IPS-18c (cell line): ENCODE measurements at regions not wholly inside any gene's neighbourhood (a gene's known extent, or its start where the extent isn't known, plus 50 kb on each side); places are given as distances from the start of the nearest gene placed in this dataset.
"Not testable (repeated sequence)": the region's sequence is repeated elsewhere in the genome, so short reads cannot be mapped to it uniquely, and the experiment has no call there.

Experiments
- H3K4me3 ChIP-seq: 2 replicates; pipeline ENCODE4 v1.7.0; 2013; ENCODE audit warnings: low read depth, mild to moderate bottlenecking, low read length, moderate library complexity; ENCODE audit not compliant: insufficient read depth
- H3K9me3 ChIP-seq: one replicate; pipeline ENCODE4 v1.6.1; 2013; ENCODE audit warnings: mild to moderate bottlenecking, low read length, moderate library complexity; ENCODE audit not compliant: control insufficient read depth, insufficient read depth

DNA sequence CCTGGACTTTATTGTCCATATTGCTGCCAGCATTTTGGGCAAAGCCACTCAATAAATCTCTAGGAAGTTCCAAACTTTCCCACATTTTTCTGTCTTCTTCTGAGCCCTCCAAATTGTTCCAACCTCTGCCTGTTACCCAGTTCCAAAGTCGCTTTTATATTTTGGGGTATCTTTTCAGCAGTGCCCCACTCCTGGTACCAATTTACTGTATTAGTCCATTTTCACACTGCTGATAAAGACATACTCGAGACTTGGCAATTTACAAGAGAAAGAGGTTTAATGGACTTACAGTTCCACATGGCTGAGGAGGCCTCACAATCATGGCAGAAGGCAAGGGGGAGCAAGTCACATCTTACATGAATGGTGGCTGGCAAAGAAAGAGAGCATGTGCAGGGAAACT lies 53.4 kb downstream of the AHSP start:
- not testable (repeated sequence) for H3K9me3 ChIP-seq, H3K4me3 ChIP-seq

GRCh38 chr16:31601737-31602384 lies 74.2 kb downstream of the AHSP start:
- H3K4me3 ChIP-seq, H3K9me3 ChIP-seq: not testable (repeated sequence)

DNA sequence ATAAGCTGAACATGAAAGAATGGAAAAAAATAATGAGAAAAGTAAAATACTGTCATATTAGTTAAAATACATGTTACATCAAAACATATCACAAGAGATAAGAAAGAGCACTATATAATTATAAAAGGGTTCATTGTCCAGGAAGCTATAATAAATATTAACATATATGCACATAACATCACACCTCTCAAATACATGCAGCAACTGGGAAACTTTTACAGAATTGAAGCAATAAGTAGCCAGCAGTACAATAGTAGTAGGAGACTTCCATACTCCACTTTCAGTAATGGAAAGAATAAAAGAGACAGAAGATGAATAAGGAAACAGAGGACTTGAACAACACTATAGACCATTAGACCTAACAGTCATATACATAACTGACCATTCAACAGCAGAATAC lies 90.4 kb downstream of the AHSP start:
- no peaks in the 10 kb centered on the region for H3K9me3 ChIP-seq
- H3K4me3 ChIP-seq: no peak overlapping the region

DNA sequence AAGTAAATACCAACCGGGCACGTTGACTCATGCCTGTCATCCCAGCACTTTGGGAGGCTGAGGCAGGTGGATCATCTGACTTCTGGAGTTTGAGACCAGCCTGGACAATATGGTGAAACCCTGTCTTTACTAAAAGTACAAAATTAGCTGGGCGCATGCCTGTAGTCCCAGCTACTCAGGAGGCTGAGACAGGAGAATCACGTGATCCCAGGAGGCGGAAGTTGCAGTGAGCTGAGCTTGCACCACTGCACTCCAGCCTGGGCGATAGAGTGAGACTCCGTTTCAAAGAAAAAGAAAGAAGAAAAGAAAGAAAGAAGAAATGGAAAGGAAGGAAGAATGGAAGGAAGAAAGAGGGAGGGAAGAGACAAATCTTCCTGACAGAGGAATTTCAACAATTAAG lies 108.7 kb downstream of the AHSP start:
- Histone ChIP-seq H3K4me3 (no peak overlapping the region), H3K9me3 (peaks cover 20% of the 10 kb centered on the region)

DNA sequence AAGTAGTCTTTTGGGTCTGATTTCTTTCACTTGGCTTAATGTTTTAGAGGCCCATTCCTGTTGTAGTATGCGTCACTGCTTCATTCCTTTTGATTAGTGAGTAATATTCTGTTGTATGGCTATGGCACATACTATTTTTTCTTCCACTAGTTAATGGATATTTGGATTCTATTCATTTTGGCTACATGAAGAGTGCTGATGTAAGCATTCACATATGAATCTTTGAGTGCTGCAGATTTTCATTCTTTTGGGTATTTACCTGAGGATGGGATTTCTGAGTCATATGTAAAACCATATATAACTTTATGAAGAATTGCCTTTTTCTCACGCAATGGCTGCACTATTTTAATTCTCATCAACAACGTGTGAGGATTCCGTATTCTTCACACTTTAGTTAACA lies 113.6 kb downstream of the AHSP start:
- peaks cover 20% of the 10 kb centered on the region for H3K9me3 ChIP-seq

GRCh38 chr16:31655674-31656073 lies 128.0 kb downstream of the AHSP start:
- H3K9me3 ChIP-seq, H3K4me3 ChIP-seq: not testable (repeated sequence)

More for the DNA sequence above, 113.6 kb downstream of the AHSP start:
- H3K4me3 ChIP-seq: no peak overlapping the region

- peaks cover 11% of the 10 kb centered on the region for H3K9me3 ChIP-seq
- no peak overlapping the region for H3K4me3 ChIP-seq
Measured at GRCh38 chr16:31664683-31665482, 137.2 kb downstream of the AHSP start.

DNA sequence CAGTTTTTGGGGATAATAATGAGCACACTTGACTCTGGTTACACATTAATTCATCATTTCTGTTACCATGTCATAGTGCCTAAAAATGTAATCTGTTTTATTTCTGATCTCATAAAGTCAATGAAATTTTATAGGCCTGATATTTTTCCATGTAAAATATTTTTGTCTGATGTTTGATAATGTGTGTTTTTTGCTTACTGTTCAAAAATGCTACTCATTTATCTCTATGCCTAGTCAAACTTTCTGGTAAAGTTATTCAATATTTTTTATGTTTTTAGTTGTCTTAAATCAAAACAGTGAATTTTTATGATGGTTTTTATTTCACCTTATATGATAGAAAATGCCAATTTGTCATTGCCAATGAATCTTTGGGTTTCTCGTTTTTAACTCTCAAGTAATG lies 147.0 kb downstream of the AHSP start:
- peaks cover 9% of the 10 kb centered on the region for H3K9me3 ChIP-seq
- H3K4me3 ChIP-seq: no peak overlapping the region

DNA sequence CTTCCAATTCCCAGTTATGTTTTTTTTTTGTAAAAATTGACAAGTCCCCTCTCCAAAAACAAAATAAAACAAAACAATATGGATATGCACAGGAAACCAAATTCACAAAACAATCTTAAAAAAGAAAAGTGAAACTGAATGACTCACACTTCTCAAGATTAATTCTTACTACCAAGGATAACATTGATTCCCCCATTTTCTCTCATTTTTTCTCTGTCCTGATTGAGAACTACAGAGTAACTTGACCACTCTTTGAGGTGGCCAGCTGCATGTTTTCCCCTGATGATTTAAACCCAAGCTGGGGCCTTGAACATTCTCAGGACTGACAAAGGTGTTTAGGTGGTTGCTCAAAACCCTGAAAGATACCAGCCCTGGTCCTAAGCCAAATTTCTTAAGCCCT lies 149.0 kb downstream of the AHSP start:
- Histone ChIP-seq H3K4me3 (no peak overlapping the region), H3K9me3 (peaks cover 9% of the 10 kb centered on the region)

DNA sequence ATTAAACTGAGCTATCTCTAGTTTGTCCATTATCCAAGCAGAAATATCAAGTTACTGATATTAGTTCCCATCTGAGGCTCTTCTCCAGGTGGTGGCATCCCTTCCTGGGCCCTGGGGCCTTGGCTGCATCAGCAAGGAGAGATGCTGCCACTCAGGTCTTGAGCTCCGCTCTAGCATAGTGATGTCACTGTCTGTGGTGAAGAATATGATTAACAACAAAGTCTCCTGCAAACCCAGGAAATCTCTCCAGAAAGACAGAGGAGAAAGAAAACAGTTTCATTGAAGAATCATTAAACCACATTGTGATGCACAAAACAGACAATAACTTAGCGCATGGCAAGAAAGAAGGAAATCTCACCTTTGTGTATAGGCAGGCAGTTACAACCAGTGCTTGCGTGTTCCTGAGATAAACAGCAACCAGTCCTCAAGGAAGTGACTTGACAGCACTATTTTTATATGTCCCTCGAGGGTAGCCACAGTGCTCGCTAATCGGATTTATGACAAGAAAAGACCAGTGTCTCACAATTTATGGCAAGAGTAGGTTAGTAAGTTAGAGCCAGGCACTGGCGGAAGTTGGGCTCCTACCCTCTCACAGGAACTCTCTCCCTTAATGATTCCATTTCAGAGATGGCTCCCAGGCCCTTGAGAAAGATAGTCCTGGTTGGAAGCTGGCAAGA lies 151.1 kb downstream of the AHSP start:
- Histone ChIP-seq H3K4me3 (no peak overlapping the region), H3K9me3 (peaks cover 2% of the 10 kb centered on the region)

- not testable (repeated sequence) for H3K4me3 ChIP-seq, H3K9me3 ChIP-seq
Measured at GRCh38 chr16:31689331-31689730, 161.6 kb downstream of the AHSP start.

- H3K4me3 ChIP-seq, H3K9me3 ChIP-seq: not testable (repeated sequence)
Measured at GRCh38 chr16:31692338-31692737, 164.6 kb downstream of the AHSP start.

DNA sequence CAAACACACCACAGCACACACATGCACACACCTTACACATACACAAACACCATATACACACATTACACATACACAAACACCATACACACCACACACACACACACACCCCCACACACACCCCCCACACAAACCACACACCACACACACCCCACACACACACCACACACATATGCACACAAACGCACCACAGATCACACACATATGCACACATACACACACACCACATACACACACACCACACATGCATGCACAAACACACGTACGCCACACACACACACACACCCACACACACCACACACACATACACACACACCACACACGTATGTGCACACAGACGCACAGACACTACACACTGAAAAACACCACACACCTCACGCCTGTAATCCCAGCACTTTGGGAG lies 166.0 kb downstream of the AHSP start:
- Histone ChIP-seq H3K9me3 (no peaks in the 10 kb centered on the region), H3K4me3 (no peak overlapping the region)

DNA sequence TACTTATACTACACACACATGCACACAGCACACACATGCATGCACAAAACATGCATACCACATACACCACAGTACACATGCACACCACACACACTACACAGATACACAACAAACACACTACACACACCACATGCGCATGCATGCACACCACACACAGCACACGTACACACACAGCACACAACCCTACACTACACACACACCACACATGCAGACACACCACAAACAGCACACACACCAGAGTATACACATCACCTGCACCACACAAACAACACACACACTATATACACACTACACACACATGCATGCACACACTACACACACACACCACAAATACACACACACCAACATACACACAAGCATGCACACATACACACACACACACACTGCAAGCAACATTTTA lies 166.8 kb downstream of the AHSP start:
- Histone ChIP-seq H3K9me3 (no peaks in the 10 kb centered on the region), H3K4me3 (no peak overlapping the region)

DNA sequence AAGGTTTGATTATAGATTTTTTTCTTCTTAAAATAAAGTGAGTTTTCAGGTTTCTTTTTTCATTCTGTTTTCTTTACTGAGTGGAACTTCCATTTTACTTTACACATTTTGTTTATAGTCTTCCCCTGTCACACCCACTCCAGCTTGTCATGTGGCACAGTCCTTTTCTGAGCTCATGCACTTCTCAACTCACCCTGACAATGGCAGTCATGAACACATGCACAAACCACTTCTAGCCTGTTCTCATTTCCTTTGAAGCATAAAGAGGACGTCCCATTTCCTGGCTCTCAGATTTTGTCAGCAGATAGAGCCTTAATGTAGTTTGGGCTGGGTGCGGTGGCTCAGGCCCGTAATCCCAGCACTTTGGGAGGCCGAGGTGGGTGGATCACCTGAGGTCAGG lies 168.0 kb downstream of the AHSP start:
- Histone ChIP-seq H3K9me3 (no peaks in the 10 kb centered on the region), H3K4me3 (no peak overlapping the region)

- no peak overlapping the region for H3K4me3 ChIP-seq
Measured at GRCh38 chr16:31696968-31697743, 169.5 kb downstream of the AHSP start.

DNA sequence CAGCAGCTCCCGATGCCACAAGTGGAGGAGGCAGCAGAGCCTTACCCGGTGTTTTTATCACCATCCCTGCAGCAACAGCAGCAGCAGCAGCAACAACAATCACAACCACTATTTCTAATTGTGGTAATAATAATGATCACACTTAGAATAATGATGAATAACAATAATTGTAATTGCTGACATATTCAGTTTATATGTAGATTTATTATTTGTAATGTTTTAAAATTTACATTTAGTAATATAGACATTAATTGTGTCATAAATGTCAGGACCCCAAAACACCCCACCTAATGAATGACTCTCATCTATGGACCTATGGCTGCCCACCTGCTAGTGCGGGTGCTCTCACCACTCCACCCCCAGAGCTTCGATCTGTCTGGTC lies 170.0 kb downstream of the AHSP start:
- Histone ChIP-seq H3K9me3 (no peaks in the 10 kb centered on the region), H3K4me3 (no peak overlapping the region)

More at GRCh38 chr16:31696968-31697743, 169.5 kb downstream of the AHSP start:
- no peaks in the 10 kb centered on the region for H3K9me3 ChIP-seq
